ENCODE measurements at regions not wholly inside any gene's neighbourhood (a gene's known extent, or its start where the extent isn't known, plus 50 kb on each side); places are given as distances from the start of the nearest gene placed in this dataset.
A peak's percentile ranks its signal among the peaks of the same experiment; 100 is the strongest.

DNA sequence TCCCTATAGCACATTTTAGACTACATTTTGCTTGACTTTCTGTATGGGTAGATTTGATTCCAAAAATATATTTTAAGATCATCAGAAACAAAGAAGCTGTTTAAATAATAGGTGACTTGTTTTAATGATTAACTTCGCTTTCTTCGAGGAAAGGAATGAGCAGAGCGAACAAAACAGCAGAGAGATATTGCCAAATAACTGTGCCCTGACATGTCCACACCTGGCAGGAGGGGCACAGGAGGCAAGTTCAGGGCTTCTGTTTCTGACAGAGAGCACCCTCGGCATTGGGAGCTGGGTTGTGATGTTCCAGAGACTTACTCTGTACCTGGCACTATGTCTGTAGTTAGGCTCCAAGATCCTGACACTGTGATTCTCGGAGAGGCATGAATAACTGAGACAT lies 155.7 kb upstream of the SASH1 start:
- no peaks in the 10 kb centered on the region for H3K9me3 ChIP-seq
- DNase-seq = no peak
- WGBS, 2 donors = 52 to 59% methylated on average over 4 to 5 of the region's 5 CpGs
- H3K27ac ChIP-seq = peak overlapping the region in 3 of 4 donors; percentile 66 to 87 (median 70)
- no peaks in the 10 kb centered on the region for H3K36me3 ChIP-seq
- no peaks in the 10 kb centered on the region for H3K27me3 ChIP-seq
- no peak overlapping the region for H3K4me3 ChIP-seq
- no peak for TF ChIP-seq POLR2A (IDR thresholded peaks at IDR 0.05)
- TF ChIP-seq, protein P1, sequence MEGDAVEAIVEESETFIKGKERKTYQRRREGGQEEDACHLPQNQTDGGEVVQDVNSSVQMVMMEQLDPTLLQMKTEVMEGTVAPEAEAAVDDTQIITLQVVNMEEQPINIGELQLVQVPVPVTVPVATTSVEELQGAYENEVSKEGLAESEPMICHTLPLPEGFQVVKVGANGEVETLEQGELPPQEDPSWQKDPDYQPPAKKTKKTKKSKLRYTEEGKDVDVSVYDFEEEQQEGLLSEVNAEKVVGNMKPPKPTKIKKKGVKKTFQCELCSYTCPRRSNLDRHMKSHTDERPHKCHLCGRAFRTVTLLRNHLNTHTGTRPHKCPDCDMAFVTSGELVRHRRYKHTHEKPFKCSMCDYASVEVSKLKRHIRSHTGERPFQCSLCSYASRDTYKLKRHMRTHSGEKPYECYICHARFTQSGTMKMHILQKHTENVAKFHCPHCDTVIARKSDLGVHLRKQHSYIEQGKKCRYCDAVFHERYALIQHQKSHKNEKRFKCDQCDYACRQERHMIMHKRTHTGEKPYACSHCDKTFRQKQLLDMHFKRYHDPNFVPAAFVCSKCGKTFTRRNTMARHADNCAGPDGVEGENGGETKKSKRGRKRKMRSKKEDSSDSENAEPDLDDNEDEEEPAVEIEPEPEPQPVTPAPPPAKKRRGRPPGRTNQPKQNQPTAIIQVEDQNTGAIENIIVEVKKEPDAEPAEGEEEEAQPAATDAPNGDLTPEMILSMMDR (IDR thresholded peaks at IDR 0.05) = no peak
- intact Hi-C loops (cut with DNase I) = no loop called here
- H3K4me1 ChIP-seq = peaks cover 0 to 68% (median 28%) of the 10 kb centered on the region in 3 donors

DNA sequence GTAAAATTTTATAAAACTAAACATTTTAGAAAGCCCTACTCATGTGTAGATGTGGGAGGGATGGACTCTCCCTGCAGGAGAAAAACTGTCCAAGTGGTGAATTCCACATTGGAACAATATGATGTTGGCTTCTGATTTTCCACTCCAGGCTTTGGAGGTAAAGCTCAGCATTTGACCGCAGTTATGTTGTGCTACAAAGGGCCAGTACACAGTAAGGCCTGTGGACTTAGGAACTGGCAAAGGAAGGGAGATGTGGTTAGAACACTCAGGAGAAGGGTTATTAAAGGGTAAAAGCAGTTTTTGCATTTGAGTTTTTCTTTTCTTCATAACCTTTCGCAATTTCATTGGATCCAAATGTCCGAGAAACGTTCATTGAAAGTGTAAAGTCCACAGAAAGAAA lies 150.3 kb upstream of the SASH1 start:
- no peaks in the 10 kb centered on the region for H3K9me3 ChIP-seq
- no peak for DNase-seq
- H3K27ac ChIP-seq = peak overlapping the region; percentile 78 to 87 (median 84)
- intact Hi-C loops (cut with DNase I) = no loop called here
- 48 to 68% methylated on average over 4 of the region's 4 CpGs for WGBS, 2 donors
- H3K4me1 ChIP-seq = peaks cover 3 to 83% (median 28%) of the 10 kb centered on the region in 3 donors
- no peaks in the 10 kb centered on the region for H3K27me3 ChIP-seq
- no peak overlapping the region for H3K4me3 ChIP-seq
- no peaks in the 10 kb centered on the region for H3K36me3 ChIP-seq
- TF ChIP-seq, protein P1 (IDR thresholded peaks at IDR 0.05) = no peak
- no peak for TF ChIP-seq POLR2A (IDR thresholded peaks at IDR 0.05)

DNA sequence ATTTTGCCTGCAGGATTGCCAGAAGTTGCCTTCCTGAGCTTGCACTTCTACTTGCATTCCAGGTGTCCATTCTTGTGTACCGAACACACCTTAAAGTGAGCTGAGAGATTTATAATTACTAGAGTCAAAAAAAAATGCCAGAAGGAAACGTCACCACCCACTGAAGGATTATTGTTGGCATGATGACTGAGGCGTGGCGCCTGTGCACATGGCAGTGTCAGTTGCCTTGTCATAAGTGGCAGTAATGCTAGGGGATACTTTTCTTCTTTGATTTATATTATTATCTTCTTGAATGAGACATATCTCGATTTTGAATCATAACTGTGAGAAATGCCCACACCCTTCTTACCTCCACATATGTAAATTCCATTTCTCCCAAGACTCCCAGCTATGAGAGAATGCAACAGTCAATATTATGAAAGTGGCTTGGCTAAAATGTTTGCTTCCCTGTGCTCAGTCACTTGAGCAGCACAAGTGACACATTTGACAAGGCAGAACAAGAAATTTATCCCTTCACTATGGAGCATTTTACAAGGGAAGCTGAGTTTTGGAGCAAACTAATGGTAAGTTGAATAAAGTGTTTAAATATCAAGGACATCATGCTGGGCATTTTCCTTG lies 149.5 kb upstream of the SASH1 start:
- Histone ChIP-seq H3K27me3 (no peaks in the 10 kb centered on the region), H3K27ac (peak overlapping the region; percentile 72 to 87 (median 84)), H3K4me3 (peak overlapping the region; percentile 20 to 44 (median 32)), H3K4me1 (peaks cover 3 to 74% (median 28%) of the 10 kb centered on the region in 3 donors), H3K9me3 (no peaks in the 10 kb centered on the region), H3K36me3 (no peaks in the 10 kb centered on the region)
- TF ChIP-seq POLR2A (IDR thresholded peaks at IDR 0.05) = no peak
- 20 to 53% methylated on average over 5 of the region's 5 CpGs for WGBS, 2 donors
- intact Hi-C loops (cut with DNase I) = no loop called here
- no peak for DNase-seq

DNA sequence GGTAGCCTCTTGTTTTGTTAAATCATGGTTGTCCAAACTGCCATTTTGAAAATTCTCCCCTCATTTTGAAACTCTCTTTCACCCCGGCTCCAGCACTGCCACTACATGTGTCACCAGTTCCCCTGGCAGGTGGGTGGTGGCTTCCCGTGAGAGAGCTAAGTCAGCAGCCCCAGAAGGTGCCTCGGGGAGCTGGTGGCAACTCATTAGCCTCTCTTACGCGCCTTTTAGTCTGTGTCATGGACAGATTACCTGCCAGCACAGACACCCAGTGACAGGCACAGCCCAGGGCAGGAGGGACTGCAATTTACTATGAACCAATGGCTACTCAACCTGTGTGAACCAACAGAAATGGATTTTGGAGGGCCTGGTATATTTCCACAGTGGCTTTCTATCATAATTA lies 147.1 kb upstream of the SASH1 start:
- 64 to 77% methylated on average over 4 to 5 of the region's 5 CpGs for WGBS, 2 donors
- no peaks in the 10 kb centered on the region for H3K9me3 ChIP-seq
- H3K27ac ChIP-seq = peak overlapping the region in 3 of 4 donors; percentile 79 to 87 (median 86)
- intact Hi-C loops (cut with DNase I) = no loop called here
- H3K36me3 ChIP-seq = no peaks in the 10 kb centered on the region
- no peak for TF ChIP-seq POLR2A (IDR thresholded peaks at IDR 0.05)
- TF ChIP-seq, protein P1 (IDR thresholded peaks at IDR 0.05) = no peak
- no peaks in the 10 kb centered on the region for H3K27me3 ChIP-seq
- peaks cover 3 to 51% (median 13%) of the 10 kb centered on the region in 3 donors for H3K4me1 ChIP-seq
- DNase-seq = no peak
- H3K4me3 ChIP-seq = peak overlapping the region in 2 of 4 donors; percentile 29 to 36

DNA sequence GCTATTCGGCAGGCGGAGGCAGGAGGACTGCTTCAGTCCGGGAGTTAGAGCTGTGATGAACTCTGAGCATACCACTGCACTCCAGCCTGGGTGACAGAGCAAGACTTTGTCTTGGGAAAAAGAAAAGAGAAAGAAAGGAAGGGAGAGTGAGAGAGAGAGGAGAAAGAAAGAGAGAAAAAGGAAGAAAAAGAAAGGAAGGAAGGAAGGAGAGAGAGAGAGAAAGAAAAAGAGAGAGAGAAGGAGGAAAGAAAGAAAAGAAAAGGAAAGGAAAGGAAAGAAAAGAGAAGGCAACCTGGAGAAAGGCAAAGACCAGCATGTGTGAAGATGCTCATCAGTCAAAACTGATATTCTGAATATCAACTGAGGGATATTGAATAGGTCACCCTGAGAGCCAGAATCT lies 143.1 kb upstream of the SASH1 start:
- 80 to 100% methylated on average over 3 of the region's 3 CpGs for WGBS, 2 donors
- Histone ChIP-seq H3K4me1 (peaks cover 0 to 25% (median 0%) of the 10 kb centered on the region in 3 donors), H3K27ac (no peak overlapping the region), H3K36me3 (no peaks in the 10 kb centered on the region), H3K9me3 (no peaks in the 10 kb centered on the region), H3K27me3 (no peaks in the 10 kb centered on the region), H3K4me3 (no peak overlapping the region)
- TF ChIP-seq, protein P1 (IDR thresholded peaks at IDR 0.05) = no peak
- TF ChIP-seq POLR2A (IDR thresholded peaks at IDR 0.05) = no peak
- intact Hi-C loops (cut with DNase I) = no loop called here
- DNase-seq = no peak

Measured in esophagus squamous epithelium (tissue), 5 donors.